ENCODE measurements at regions not wholly inside any gene's neighbourhood (a gene's known extent, or its start where the extent isn't known, plus 50 kb on each side); places are given as distances from the start of the nearest gene placed in this dataset.
"Not testable (repeated sequence)": the region's sequence is repeated elsewhere in the genome, so short reads cannot be mapped to it uniquely, and the experiment has no call there.

DNA sequence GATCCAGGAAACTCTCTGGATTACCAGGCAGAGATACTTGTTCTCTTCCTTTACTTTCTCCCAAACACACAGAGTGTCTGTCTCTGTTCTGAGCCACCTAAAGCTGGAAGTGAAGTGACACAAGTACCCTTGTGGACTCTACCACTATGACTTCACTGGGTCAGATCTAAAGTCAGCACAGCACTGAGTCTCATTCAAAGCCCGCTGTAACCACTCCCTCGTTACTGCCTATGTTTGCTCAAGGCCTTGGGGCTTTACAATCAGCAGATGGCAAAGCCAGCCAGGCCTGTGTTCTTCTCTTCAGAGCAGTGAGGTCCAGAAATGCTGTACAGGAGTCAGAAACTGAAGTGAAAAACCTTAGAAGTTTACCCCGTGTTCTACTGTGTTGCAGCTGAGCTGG, 588.3 kb upstream of the SEMA6D start:
- no peak for DNase-seq (ENCODE audit: low spot score in 2 of 2)
- no peak overlapping the region for H3K4me3 ChIP-seq (ENCODE audit: low read depth, poor library complexity, severe bottlenecking)
- intact Hi-C loops (cut with DNase I; ENCODE audit: low total_unique reads), result no loop called here
- no peak for TF ChIP-seq POLR2A (IDR thresholded peaks at IDR 0.05)
- no peak for TF ChIP-seq CTCF (IDR thresholded peaks at IDR 0.05)
- WGBS, 2 donors, result 77 to 89% methylated on average over 3 of the region's 3 CpGs

DNA sequence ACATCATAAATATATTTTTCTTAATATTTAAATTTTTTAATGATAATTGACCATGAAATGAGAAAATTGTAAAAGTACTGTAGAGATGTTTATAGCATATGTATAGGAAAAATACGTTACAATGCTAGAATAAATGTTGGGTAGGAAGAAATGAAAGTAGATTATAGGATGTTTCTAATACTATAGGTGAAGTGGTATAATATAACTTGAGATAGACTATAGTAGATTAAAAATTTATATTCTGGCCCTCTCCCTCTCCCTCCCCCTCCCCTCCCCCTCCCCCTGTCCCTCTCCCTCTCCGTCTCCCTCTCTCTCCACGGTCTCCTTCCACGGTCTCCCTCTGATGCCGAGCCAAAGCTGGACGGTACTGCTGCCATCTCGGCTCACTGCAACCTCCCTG, 585.9 kb upstream of the SEMA6D start:
- H3K4me3 ChIP-seq (ENCODE audit: low read depth, poor library complexity, severe bottlenecking); intact Hi-C loops (cut with DNase I; ENCODE audit: low total_unique reads); DNase-seq (ENCODE audit: low spot score in 2 of 2): not testable (repeated sequence)
- WGBS, 2 donors, result 89 to 92% methylated on average over 7 of the region's 7 CpGs

- intact Hi-C loops (cut with DNase I; ENCODE audit: low total_unique reads), result no loop called here
- no peak overlapping the region for H3K4me3 ChIP-seq (ENCODE audit: low read depth, poor library complexity, severe bottlenecking)
- WGBS, 2 donors, result 66 to 69% methylated on average over 2 of the region's 2 CpGs
- no peak for DNase-seq (ENCODE audit: low spot score in 2 of 2)
- TF ChIP-seq CTCF (IDR thresholded peaks at IDR 0.05), result no peak
- TF ChIP-seq POLR2A (IDR thresholded peaks at IDR 0.05), result no peak
These were observed 582.0 kb upstream of the SEMA6D start for GRCh38 chr15:47135267-47135666.

- no peak for TF ChIP-seq CTCF (IDR thresholded peaks at IDR 0.05)
- no peak for TF ChIP-seq POLR2A (IDR thresholded peaks at IDR 0.05)
- H3K4me3 ChIP-seq (ENCODE audit: low read depth, poor library complexity, severe bottlenecking), result no peak overlapping the region
- intact Hi-C loops (cut with DNase I; ENCODE audit: low total_unique reads), result no loop called here
- DNase-seq (ENCODE audit: low spot score in 2 of 2), result no peak
- WGBS, 2 donors, result 80 to 84% methylated on average over 2 of the region's 2 CpGs
These were observed 581.1 kb upstream of the SEMA6D start for GRCh38 chr15:47136236-47136635.

DNA sequence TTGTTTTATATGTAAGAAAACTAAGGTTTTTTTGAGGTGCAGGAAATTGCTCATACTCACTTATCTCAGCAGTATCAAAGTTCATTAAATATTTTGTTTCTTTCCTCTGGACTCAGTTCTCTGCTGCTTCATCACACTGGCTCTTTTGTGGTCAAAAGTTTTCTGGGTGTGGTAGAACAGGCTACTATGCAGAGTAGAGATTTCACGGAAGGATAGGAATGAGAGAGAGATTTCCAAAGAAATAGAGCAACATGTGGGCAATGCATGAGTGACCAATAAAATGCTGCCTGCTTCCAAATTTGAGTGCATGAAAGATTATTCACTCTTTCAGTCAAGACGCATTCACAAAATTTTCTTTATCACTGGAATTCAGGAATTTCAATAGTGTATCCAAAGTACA, 577.3 kb upstream of the SEMA6D start:
- H3K4me3 ChIP-seq (ENCODE audit: low read depth, poor library complexity, severe bottlenecking), result no peak overlapping the region
- TF ChIP-seq POLR2A (IDR thresholded peaks at IDR 0.05) (no peak), CTCF (IDR thresholded peaks at IDR 0.05) (no peak)
- no peak for DNase-seq (ENCODE audit: low spot score in 2 of 2)
- intact Hi-C loops (cut with DNase I; ENCODE audit: low total_unique reads), result no loop called here
- 52 to 59% methylated on average over 2 of the region's 2 CpGs for WGBS, 2 donors

- no peak overlapping the region for H3K4me3 ChIP-seq (ENCODE audit: low read depth, poor library complexity, severe bottlenecking)
- intact Hi-C loops (cut with DNase I; ENCODE audit: low total_unique reads), result no loop called here
- 76 to 78% methylated on average over 4 of the region's 4 CpGs for WGBS, 2 donors
- DNase-seq (ENCODE audit: low spot score in 2 of 2), result no peak
- TF ChIP-seq CTCF (IDR thresholded peaks at IDR 0.05) (no peak), POLR2A (IDR thresholded peaks at IDR 0.05) (no peak)
These were observed 559.5 kb upstream of the SEMA6D start for GRCh38 chr15:47157827-47158226.

Measured in lower leg skin (tissue), 4 donors.